ENCODE measurements at regions not wholly inside any gene's neighbourhood (a gene's known extent, or its start where the extent isn't known, plus 50 kb on each side); places are given as distances from the start of the nearest gene placed in this dataset.

- TF ChIP-seq CTCF (IDR thresholded peaks at IDR 0.05) (no peak), POLR2A (IDR thresholded peaks at IDR 0.05) (no peak)
Observed at GRCh38 chr13:76389321-76389720, 496.9 kb downstream of the KCTD12 start.
